K562 (cell line): ENCODE measurements at regions not wholly inside any gene's neighbourhood (a gene's known extent, or its start where the extent isn't known, plus 50 kb on each side); places are given as distances from the start of the nearest gene placed in this dataset.

ENCODE experiments used
- CAMTA2 ChIP-seq: fragments of 250-450 bp; sonication (Bioruptor Pico); conservative IDR thresholded peaks from 2 replicates; pipeline ENCODE4 v1.5.1; 2022
- CCAR2 ChIP-seq: fragments of 200-400 bp; formaldehyde crosslinking; IDR thresholded peaks from 2 replicates; pipeline ENCODE4 v1.6.1; 2017; ENCODE audit warnings: mild to moderate bottlenecking, low read depth, low read length
- DDX20 ChIP-seq: fragments of 450-650 bp; IDR thresholded peaks from 2 replicates; pipeline ENCODE4 v1.6.1; 2016; ENCODE audit warnings: missing genetic modification characterization, low read depth, mild to moderate bottlenecking, missing compliant biosample characterization, moderate library complexity
- E2F3 ChIP-seq: fragments of 250-450 bp; sonication (Bioruptor Pico); IDR thresholded peaks from 2 replicates; pipeline ENCODE4 v1.4.0; 2020; ENCODE audit warnings: mild to moderate bottlenecking
- ILF3 ChIP-seq: fragments of 450-650 bp; IDR thresholded peaks from 2 replicates; pipeline ENCODE4 v1.6.1; 2018; ENCODE audit warnings: antibody characterized with exemption, mild to moderate bottlenecking, moderate library complexity, borderline replicate concordance
- MAFK ChIP-seq: IDR thresholded peaks from 2 replicates; pipeline ENCODE4 v1.6.1; 2011; ENCODE audit warnings: low read length, improper control_type of control experiment
- RFX5 ChIP-seq: IDR thresholded peaks from 2 replicates; pipeline ENCODE4 v1.6.1; 2011; ENCODE audit warnings: low read depth, mild to moderate bottlenecking, improper control_type of control experiment, low read length
- SAFB2 ChIP-seq: fragments of 200-400 bp; formaldehyde crosslinking; IDR thresholded peaks from 2 replicates; pipeline ENCODE4 v1.6.1; 2018; ENCODE audit warnings: borderline replicate concordance, low read length, low read depth, moderate library complexity; ENCODE audit not compliant: severe bottlenecking
- SP1 ChIP-seq: sonication (generic); formaldehyde crosslinking; IDR thresholded peaks from 2 replicates; pipeline ENCODE4 v1.8.1; 2022; ENCODE audit warnings: mild to moderate bottlenecking, missing genetic modification reagents
- TAF15 ChIP-seq: fragments of 200-400 bp; formaldehyde crosslinking; IDR thresholded peaks from 2 replicates; pipeline ENCODE4 v1.6.1; 2017; ENCODE audit warnings: mild to moderate bottlenecking, low read depth, low read length, moderate library complexity
- ZBTB7A ChIP-seq: IDR thresholded peaks from 2 replicates; pipeline ENCODE4 v1.6.1; 2011; ENCODE audit warnings: low read depth, mild to moderate bottlenecking, low read length, moderate library complexity, borderline replicate concordance; ENCODE audit not compliant: control insufficient read depth
- ZNF318 ChIP-seq, 2 experiments: fragments of 450-650 bp; IDR thresholded peaks; 2 replicates each; pipeline ENCODE4 v1.6.1; 2016; ENCODE audit warnings: mild to moderate bottlenecking in 2 of 2, borderline replicate concordance in 1 of 2, low read depth in 1 of 2, moderate library complexity in 1 of 2
- TF ChIP-seq, protein P1 (sequence below), 2 experiments: fragments of 200-800 bp in 1 of 2; sonication (Bioruptor generic) in 1 of 2; sonication (generic) in 1 of 2; formaldehyde crosslinking in 1 of 2; IDR thresholded peaks in 1 of 2; conservative IDR thresholded peaks in 1 of 2; 2 replicates each; pipeline versions ENCODE4 v1.5.0 to v1.6.1; 2016 to 2020; ENCODE audit warnings: missing compliant biosample characterization in 1 of 2, missing genetic modification characterization in 1 of 2, missing genetic modification reagents in 1 of 2
- TF ChIP-seq, protein P2 (sequence below): fragments of 200-800 bp; sonication (Bioruptor generic); IDR thresholded peaks from 2 replicates; pipeline ENCODE4 v1.6.1; 2017; ENCODE audit warnings: missing genetic modification characterization, missing compliant biosample characterization

GRCh38 chr18:34991152-34991551 lies 50.1 kb upstream of the MAPRE2 start (continued):
- TF ChIP-seq ZNF318 (IDR thresholded peaks at IDR 0.05; ENCODE audit: borderline replicate concordance in 1 of 2, low read depth in 1 of 2), result no peak
- TF ChIP-seq CCAR2, result no peak
- TF ChIP-seq SP1 (CRISPR knock-in tag), result no peak
- TF ChIP-seq MAFK, result no peak
- no peak for TF ChIP-seq CAMTA2 (CRISPR knock-in tag)
- no peak for TF ChIP-seq ILF3
- TF ChIP-seq E2F3 (CRISPR knock-in tag), result no peak
- no peak for TF ChIP-seq TAF15
- TF ChIP-seq, protein P1, sequence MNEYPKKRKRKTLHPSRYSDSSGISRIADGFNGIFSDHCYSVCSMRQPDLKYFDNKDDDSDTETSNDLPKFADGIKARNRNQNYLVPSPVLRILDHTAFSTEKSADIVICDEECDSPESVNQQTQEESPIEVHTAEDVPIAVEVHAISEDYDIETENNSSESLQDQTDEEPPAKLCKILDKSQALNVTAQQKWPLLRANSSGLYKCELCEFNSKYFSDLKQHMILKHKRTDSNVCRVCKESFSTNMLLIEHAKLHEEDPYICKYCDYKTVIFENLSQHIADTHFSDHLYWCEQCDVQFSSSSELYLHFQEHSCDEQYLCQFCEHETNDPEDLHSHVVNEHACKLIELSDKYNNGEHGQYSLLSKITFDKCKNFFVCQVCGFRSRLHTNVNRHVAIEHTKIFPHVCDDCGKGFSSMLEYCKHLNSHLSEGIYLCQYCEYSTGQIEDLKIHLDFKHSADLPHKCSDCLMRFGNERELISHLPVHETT (CRISPR knock-in tag; conservative IDR thresholded peaks at IDR 0.05 in 1 of 2, IDR thresholded peaks at IDR 0.05 in 1 of 2), result no peak
- no peak for TF ChIP-seq RFX5
- no peak for TF ChIP-seq ZBTB7A
- TF ChIP-seq SAFB2, result no peak
- TF ChIP-seq DDX20, result no peak
- TF ChIP-seq, protein P2, sequence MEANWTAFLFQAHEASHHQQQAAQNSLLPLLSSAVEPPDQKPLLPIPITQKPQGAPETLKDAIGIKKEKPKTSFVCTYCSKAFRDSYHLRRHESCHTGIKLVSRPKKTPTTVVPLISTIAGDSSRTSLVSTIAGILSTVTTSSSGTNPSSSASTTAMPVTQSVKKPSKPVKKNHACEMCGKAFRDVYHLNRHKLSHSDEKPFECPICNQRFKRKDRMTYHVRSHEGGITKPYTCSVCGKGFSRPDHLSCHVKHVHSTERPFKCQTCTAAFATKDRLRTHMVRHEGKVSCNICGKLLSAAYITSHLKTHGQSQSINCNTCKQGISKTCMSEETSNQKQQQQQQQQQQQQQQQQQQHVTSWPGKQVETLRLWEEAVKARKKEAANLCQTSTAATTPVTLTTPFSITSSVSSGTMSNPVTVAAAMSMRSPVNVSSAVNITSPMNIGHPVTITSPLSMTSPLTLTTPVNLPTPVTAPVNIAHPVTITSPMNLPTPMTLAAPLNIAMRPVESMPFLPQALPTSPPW (CRISPR knock-in tag), result no peak
